GM12872 (cell line): ENCODE measurements at regions not wholly inside any gene's neighbourhood (a gene's known extent, or its start where the extent isn't known, plus 50 kb on each side); places are given as distances from the start of the nearest gene placed in this dataset.

Experiments used
- CTCF ChIP-seq: IDR thresholded peaks from 3 replicates; pipeline ENCODE4 v1.5.1; 2011; ENCODE audit warnings: low read depth, mild to moderate bottlenecking, low read length, moderate library complexity; ENCODE audit not compliant: insufficient read depth

GRCh38 chr5:143524338-143524945 lies 121.0 kb upstream of the NR3C1 start:
- no peak for TF ChIP-seq CTCF

GRCh38 chr5:143521846-143522400 lies 118.4 kb upstream of the NR3C1 start:
- TF ChIP-seq CTCF, result no peak

- no peak for TF ChIP-seq CTCF
Measured at GRCh38 chr5:143521141-143521540, 117.7 kb upstream of the NR3C1 start.

- no peak for TF ChIP-seq CTCF
Measured at GRCh38 chr5:143516249-143516648, 112.8 kb upstream of the NR3C1 start.

- TF ChIP-seq CTCF, result no peak
Measured at GRCh38 chr5:143515829-143516228, 112.3 kb upstream of the NR3C1 start.

GRCh38 chr5:143514616-143515335 lies 111.3 kb upstream of the NR3C1 start:
- TF ChIP-seq CTCF, result no peak

- TF ChIP-seq CTCF, result no peak
Measured at GRCh38 chr5:143513720-143514119, 110.2 kb upstream of the NR3C1 start.
